GM21423 (cell line): ENCODE measurements at regions not wholly inside any gene's neighbourhood (a gene's known extent, or its start where the extent isn't known, plus 50 kb on each side); places are given as distances from the start of the nearest gene placed in this dataset.
"Not testable (repeated sequence)": the region's sequence is repeated elsewhere in the genome, so short reads cannot be mapped to it uniquely, and the experiment has no call there.

Experiments used
- ATAC-seq: cut with Tn5 transposase; IDR thresholded peaks from one replicate; pipeline ENCODE4 v1.9.1; 2021; ENCODE audit warnings: mild to moderate bottlenecking, moderate library complexity; ENCODE audit not compliant: unreplicated experiment

DNA sequence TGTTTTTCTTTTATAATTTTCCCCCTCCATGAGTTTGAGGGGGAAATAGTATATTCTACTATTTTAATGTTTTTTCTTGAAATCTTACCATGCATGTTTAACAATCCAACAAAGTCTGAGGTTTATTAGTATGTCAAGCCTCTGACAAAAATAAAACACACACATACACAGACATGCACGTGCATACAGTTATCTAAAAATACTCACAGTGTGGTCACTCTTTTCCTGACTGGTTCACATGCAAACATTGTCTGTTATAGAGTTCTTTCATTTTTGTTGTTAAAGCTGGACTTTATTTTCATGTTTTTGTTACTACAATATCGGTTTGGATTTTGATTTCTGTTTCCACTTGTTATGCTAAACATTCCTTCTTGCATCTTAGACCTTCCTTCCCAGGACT lies 236.6 kb downstream of the MFSD1 start:
- ATAC-seq: no peak

DNA sequence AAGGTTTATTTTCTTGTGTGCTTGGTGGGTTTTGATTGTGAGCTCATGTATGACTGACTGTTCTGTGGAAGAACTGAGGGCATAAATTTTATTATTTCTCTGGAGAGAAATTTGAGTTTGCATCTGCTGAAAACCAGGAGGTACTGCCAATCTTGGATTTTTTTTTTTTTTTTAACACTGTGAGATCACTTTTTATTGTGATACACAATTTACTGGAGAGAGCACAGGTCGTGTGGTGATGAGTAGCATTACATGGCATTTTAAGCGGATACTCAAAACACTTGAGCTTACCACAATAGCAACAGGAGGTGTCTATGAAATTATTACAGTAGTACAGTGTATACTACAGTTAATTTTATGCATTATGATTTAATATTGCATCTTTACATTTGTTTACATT lies 237.4 kb downstream of the MFSD1 start:
- no peak for ATAC-seq

DNA sequence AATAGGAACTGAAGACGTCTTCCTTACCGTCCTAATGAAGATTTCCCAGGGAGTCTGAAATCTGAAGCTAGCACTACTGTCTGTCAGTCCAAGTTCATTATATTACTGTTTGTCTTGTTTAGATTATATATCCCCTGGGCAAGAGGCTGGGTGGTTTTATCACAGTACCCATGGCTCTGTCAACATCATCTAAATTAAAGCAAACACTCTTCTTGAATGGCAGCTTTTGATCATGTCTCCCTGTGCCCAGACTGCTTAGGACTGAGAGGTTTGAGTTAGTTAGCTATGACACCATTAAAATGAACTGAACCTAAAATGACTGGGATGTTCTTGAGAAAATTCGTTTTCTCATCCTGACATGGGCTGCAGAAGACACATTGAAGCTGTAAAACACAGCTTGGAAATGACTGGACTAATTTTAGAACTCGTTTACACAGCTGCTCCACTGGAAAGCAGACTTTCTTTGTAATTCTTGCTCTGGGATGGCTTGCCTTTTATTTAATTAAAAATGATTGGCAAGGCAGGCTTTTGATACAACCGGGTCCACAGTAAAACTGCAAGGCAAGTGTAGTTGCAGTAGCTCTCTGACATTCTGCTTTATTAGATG lies 243.5 kb downstream of the MFSD1 start:
- ATAC-seq: no peak

DNA sequence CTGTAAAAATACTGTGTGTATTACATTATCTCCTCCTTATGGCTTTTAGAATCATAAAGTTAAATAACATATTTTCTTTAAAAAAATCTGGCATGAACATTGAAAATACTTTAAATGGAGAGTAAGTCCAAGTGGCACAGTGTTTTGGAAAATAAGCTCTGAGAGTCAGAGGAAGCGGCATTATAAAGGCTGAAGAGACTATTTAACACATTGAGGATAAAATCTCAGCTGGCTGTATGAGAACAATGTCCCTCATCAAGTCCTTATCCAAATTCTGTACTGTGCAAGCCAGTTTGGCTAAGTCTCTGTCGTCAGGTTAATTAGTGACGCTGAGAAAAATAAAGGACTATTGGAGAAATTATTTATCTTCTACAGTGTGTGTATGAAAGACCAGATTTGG lies 245.5 kb downstream of the MFSD1 start:
- ATAC-seq: no peak

DNA sequence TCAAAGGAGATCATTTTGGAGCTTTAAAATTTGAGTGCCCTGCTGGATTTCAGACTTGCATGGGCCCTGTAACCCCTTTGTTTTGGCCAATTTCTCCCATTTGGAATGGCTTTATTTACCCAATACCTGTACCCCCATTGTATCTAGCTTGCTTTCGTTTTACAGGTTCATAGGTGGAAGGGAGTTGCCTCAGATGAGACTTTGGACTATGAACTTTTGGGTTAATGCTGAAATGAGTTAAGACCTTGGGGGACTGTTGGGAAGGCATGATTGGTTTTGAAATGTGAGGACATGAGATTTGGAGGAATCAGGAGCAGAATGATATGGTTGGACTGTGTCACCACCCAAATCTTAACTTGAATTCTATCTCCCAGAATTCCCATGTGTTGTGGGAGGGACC lies 250.6 kb downstream of the MFSD1 start:
- ATAC-seq: not testable (repeated sequence)

DNA sequence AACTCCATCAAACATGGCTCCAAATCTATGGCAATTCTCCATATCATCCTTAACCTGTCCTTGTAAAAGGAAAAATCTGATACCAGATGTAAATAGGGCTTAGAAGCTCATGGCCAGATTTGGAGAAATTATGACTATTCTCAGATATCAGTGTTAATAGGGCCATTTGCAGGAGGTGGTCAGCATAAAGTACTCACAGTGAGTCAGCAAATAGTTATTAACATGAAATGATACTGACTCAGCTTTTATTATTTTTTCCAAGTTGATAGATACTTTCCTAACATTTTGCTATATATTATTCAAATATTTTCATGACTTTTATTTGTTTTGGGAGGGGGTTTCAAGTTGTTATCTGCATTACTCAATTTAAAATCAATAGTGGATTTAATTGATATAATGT lies 255.8 kb downstream of the MFSD1 start:
- ATAC-seq: no peak

DNA sequence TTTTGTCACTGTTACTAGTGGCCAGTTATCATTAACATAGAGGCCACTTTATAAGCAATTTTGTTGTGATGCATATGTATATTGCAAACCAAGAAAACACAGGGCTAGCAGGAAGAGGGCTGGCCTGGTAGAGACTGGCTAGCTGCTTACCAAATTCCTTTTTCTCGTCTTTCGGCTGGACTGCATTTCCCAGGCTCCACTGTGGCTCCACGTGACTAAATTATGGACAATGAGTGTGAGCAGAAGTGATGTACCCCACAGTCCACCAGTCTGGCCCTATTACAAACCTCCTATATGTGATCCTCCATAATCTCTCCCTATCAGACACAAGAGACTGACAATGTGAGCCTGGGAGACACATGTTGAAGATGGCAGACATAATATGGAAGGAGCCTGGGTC lies 257.0 kb downstream of the MFSD1 start:
- ATAC-seq: no peak

DNA sequence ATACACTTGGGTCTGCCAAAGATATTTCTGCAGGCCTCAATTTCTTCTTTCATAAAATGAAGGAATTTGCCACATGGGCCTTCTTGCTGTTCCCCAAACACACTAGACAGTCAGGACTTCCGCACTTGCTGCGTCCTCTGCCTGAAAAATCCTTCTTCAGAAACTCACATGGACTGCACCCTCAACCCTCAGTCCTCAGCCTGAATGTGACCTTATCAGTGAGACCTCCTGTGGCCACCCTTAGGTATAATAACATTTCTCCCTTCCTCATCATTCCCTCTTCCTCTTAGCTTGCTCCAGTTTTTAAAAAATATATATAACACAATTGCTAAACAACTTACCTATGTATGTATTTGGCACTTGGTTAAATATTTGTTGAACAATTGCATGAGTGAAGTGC lies 257.5 kb downstream of the MFSD1 start:
- no peak for ATAC-seq

DNA sequence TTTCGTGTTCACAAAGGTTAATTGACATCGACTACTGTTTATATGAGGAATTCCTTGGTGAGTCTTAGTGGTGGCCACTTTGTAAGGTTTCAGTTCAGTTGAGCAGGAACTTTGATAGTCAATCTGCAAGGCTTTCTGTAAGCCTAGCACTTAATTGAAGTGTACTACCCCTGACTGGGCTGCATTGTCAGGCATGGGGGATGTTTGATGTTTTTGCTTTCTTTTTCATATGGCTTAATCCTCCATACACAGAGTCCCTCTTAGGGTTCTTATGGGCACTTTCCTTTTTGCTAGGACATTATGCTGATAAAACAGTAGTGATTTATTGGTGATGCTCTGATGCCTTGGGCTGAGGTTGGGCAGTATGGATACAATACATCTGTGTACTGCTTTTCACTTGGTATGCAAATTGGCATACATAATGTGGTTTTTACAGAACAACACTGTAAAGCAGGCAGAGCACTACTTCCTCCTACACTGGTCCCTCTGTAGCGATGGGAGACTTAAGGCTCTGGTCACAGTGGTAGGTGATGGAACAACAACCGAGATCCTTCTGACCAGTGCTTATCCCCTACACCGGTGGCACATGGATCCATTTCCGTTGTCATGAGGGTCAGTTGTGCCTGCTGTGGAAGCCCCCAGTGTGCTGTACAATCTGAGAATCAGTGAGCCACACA lies 261.0 kb downstream of the MFSD1 start:
- no peak for ATAC-seq

DNA sequence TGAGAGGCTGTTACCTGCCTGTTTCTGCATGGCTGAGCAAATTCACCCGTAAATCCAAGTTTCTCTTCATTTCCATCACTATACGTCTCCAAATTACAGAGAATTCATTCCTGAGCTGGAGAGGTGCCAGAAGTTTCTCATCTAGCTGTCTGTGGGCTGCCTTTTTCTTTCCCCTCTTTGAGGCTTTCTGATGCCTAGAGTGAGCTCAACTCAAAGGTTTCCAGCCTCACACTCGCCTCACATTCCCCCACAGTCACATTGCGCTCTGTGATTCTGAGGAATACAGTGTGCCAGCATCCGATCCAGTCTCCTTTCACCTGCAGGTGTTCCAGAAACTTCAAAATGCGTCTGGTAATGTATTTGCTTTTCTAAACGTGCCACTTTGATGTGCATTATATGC lies 267.2 kb downstream of the MFSD1 start, which contains the start of gene IQCJ:
TSS of gene IQCJ (plus strand) at position 229 of the 400 bp plus-strand sequence.
- ATAC-seq: no peak

DNA sequence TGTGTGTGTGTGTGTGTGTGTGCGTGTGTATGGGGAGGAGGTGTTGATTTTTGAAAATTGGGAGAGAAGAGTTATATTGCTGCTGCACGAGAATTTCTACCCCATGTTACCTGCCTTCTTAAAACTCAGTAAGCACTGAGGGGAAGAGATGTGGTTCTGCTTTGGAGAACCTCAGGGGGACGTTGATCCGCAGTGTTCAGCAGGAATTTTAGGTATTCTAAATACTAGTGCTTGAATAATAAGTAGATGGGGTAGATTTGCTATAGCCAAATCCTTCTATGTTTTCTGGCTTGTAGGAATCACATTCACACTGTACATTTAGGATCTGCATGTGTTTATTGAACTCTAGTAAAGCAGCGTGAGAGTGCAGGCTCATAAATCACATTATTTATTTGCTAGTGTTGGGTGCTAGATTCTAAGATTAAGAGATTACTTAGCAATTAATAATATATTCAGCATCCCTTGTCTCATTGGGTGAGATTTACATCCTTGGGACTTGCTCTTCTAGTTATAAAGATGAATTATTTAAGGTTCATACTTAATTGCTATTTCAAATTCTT lies 268.1 kb downstream of the MFSD1 start:
- ATAC-seq: no peak

DNA sequence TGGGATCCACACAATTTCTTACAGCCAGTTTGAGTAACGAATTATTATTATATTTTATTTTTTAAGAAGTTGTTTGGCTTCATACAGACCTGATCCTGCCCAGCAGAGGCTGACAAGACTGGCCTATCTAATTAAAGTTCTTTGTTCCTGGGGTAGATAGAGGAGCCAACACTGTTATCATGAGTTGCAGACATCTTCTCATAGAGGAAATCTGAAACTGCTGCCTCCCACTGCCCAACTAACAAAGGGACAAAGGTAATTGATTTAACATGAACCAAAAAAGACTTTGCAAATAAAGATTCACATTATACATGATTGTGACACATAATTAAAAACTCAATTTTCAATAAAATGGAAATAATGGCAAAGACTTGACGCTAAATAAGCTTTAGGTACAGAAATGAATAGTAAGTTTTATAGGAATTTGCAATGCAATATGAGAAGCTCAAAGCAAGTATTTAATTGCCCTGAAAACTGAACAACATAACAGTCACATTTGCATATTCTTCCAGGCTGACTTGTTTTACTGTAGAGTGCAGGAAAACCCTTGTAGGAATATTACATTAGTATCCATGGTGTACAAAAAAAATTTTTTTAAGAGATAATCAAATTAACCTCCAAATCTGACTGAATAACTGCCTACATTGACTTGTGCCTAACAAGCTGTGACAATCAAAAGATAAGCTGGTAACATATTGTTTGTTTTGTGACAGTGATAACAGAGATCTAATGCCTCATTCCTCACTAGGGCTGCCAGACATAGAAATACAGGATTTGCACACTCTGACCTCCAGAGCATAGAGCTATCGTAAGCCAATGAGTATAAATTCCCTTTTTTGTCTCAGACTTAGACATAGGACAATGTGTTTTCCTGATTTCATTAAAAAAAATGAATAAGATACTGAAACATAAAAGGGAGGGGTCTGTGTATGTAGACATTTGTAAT lies 273.2 kb downstream of the MFSD1 start:
- no peak for ATAC-seq

DNA sequence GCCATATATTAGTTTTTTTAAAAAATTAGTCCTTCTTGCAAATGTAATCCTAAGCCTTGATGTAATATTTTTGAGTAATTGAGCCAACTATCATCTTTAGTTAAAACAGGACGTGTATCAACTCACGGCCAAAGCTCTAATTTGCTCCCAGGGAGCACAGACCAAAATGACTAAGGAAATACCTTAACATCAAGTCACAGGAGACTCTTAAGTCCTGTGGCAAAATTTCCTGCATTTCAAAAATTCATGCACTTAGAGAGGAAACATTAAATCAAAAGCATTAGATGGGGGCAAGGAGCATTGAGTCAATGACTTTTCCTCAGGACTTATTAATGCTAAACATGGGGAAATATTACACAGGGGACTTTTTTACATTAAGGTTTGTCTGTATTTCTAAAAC lies 276.0 kb downstream of the MFSD1 start:
- no peak for ATAC-seq

DNA sequence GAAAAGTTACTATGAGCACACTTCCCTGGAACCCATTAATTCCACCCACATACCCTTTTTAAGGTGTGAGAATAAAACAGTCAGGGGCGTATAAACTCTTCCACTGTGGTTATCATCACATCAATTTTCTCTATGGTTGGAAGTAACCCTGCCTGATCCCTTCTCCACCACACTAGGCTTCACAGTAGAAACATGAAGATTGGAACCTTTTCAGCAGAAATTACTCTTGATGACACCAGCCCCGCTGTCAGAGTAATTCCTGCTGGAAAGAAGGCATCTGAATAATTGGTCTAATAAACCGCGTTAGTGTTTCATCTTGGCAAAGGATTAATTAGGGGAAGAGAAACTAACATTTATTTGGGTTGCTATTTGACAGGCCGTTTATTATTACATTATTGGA lies 278.4 kb downstream of the MFSD1 start:
- ATAC-seq: no peak

DNA sequence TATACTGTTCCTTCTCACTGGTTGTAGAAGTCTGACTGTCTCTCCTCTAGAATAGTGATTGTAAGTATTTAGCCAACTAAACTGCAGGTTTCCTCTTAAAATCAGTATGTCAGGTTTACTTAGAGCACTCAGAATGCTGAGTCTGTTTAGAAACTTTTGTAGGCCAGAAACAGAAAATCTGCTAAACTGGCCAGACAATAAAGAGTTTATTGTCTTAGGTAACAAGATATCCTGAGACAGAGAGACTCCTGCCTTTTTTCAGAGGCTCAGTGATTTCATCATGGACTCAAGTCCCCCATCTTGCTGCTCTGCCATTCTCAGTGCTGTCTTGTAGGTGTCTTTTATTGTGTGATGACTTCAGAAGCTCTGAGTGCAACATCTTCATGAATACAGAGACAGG lies 279.0 kb downstream of the MFSD1 start:
- ATAC-seq: no peak

DNA sequence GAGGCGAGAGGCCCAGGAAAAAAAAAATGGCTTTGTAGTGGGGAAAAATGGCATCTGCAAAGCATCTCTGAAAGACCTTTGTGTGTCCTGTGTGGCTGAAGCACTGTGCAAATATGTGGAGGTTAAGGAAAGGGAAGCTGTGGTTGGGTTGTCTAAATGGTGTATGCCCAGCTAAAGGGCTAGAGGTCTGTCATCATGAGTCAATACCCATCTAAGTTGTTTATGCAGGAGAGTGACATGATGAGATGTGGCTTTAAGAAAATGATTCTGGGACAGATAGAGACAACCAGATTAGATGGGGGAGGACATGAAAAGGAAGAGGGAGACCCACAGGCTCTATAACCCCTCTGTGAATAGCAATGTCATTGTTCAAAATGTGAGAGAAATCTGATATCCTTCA lies 280.7 kb downstream of the MFSD1 start:
- ATAC-seq: no peak

DNA sequence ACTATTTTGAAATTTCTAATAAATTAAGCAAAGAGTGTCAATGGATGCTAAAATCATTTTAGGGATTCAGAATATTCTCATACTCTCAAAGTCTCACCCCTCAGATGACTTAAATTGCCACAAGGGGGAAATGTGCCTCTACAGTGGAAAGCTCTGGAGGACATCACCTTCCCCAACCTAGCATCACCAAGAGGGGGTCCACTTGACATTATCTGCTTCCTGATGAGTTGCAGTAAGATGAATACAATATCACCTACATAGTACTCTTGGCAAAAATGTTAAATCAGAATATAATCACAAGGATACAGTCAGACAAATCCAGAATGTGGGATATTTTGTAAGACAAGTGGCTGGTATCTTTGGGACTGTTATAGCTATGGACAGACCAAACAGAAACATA lies 290.1 kb downstream of the MFSD1 start:
- no peak for ATAC-seq

DNA sequence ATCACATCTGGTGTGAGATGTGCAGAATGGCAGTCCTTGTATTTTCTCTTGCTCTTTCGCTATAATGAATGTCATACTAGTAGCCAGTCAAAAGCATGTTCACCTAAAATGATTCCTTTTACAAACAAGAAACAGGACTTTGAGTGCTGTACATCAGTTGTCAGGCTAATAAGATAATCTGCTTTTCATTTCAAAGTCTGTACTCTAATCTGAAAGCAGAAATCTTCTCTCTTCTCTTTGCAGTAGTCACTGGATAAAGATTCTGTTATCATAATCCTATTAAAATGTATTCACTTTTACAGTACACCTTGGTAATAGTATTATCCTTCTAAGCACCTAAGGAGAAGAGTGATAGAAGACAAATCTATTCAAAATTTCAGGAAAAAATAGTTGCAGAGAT lies 300.1 kb downstream of the MFSD1 start:
- ATAC-seq: no peak

DNA sequence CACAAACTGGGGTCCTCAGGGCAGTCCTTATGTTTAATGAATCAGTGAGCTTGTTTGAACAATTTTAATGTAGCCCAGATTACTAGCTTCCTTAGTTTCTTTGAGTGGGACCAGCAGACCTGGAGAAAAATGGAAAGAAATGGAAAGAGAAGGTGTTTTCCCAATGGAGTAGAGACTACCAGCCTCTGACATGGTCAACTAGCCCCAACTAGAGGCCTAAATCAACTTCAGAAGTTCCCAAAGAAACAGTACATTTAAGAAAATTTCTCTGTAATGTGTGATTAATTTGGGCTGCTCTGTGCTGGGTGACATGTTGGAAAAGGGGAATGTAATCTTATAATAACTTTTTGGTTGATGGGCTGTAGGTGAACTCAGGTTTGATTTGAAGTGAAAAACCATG lies 310.9 kb downstream of the MFSD1 start:
- no peak for ATAC-seq

DNA sequence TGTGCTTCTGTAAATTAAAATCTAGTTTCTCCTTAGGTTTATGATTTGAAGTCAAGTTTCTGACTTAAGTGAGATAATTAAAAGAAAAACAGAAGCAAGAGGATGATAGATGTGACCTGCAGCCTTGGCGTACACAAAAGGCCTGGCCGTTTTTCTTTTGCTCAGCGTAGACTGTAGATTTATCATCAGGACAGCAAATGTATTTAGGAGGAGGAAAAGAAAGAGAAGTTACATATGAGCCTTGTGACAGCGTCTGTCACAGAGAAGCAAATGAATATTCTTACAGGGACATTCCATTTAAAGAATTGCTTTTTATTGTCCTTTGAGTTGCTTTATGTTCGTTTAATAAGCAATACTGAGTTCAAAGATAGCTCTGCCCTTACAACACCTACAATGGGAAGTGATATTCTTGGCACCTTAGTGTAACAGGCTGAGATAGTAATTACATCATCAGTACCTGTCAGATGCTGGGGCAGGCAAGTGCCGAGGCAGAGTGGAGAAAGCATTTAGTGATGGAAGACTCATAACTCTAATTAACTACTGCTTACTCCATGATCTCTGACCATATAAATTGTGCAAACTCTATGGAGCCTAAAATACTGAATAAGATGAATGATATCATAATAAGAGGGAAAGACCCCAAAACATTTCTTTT lies 311.5 kb downstream of the MFSD1 start:
- no peak for ATAC-seq

DNA sequence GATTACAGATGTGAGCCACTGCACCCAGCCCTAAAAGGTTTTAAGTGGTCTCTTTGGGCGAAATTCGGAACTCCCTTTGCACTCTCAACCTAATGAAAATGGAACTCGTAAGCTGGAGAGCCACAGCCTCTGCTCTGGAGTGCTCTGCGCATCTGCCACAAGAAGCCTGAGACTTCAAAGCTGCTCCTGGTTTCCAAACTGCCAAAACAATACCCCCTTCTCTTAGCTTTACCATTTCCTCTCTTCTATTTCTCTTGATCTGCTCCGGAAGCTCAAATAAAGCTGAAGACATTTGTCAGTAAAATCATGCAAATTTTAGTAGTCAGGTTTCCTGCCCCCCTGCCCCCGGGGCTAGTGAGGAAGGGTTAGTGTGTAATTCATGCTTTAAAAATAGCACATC lies 312.7 kb downstream of the MFSD1 start:
- ATAC-seq: no peak
